SU-DHL-6 (cell line): ENCODE measurements at regions not wholly inside any gene's neighbourhood (a gene's known extent, or its start where the extent isn't known, plus 50 kb on each side); places are given as distances from the start of the nearest gene placed in this dataset.

Source experiments
- H2AFZ ChIP-seq: fragments of 200-600 bp; sonication (generic); 2 replicates; pipeline ENCODE4 v1.6.1; 2014; ENCODE audit warnings: low read depth, mild to moderate bottlenecking, moderate library complexity, mixed read lengths, antibody characterized with exemption, low read length; ENCODE audit not compliant: severe bottlenecking
- H3F3A ChIP-seq: fragments of 200-600 bp; shearing (Covaris generic); 2 replicates; pipeline ENCODE4 v1.6.0; 2016; ENCODE audit warnings: antibody characterized with exemption, mild to moderate bottlenecking; ENCODE audit not compliant: insufficient read depth
- H3K27ac ChIP-seq: fragments of 200-600 bp; sonication (generic); 2 replicates; pipeline ENCODE4 v1.5.1; 2016; ENCODE audit warnings: low read depth, mild to moderate bottlenecking, low read length, moderate library complexity, mixed read lengths
- H3K27me3 ChIP-seq: fragments of 200-600 bp; sonication (generic), shearing (Covaris generic); 2 replicates; pipeline ENCODE4 v1.6.0; 2014; ENCODE audit warnings: mild to moderate bottlenecking, low read length
- H3K36me3 ChIP-seq: fragments of 200-600 bp; sonication (generic); 2 replicates; pipeline ENCODE4 v1.6.1; 2014; ENCODE audit warnings: mild to moderate bottlenecking, low read length, mixed read lengths
- H3K4me2 ChIP-seq: fragments of 300-600, 200-600 bp; shearing (Covaris generic), sonication (generic); 2 replicates; pipeline ENCODE4 v1.6.0; 2014; ENCODE audit warnings: low read length, low read depth, mild to moderate bottlenecking; ENCODE audit not compliant: poor library complexity, severe bottlenecking
- H3K4me3 ChIP-seq: fragments of 200-600 bp; sonication (generic); 2 replicates; pipeline ENCODE4 v1.5.1; 2014; ENCODE audit warnings: antibody characterized with exemption, low read length, mild to moderate bottlenecking, mixed read lengths; ENCODE audit not compliant: insufficient read depth, poor library complexity, severe bottlenecking
- H3K79me2 ChIP-seq: fragments of 200-600 bp; sonication (generic); 2 replicates; pipeline ENCODE4 v1.6.1; 2014; ENCODE audit warnings: mild to moderate bottlenecking, low read length, moderate library complexity; ENCODE audit not compliant: insufficient read depth
- H3K9ac ChIP-seq: fragments of 200-600 bp; sonication (generic); 2 replicates; pipeline ENCODE4 v1.7.0; 2014; ENCODE audit warnings: mild to moderate bottlenecking, low read length
- H3K9me2 ChIP-seq: fragments of 200-600 bp; sonication (generic); replicated peaks from 2 replicates; pipeline ENCODE4 v1.6.1; 2014; ENCODE audit warnings: low read length; ENCODE audit not compliant: insufficient read depth
- H3K9me3 ChIP-seq: fragments of 200-600 bp; sonication (generic); 2 replicates; pipeline ENCODE4 v1.6.1; 2014; ENCODE audit warnings: low read length, mixed read lengths; ENCODE audit not compliant: insufficient read depth
- H4K20me1 ChIP-seq: fragments of 200-600 bp; sonication (generic); 2 replicates; pipeline ENCODE4 v1.6.1; 2014; ENCODE audit warnings: low read depth, mild to moderate bottlenecking, antibody characterized with exemption, low read length, moderate library complexity, mixed read lengths
- EZH2phosphoT487 ChIP-seq: fragments of 200-600 bp; sonication (generic), shearing (Covaris generic); conservative IDR thresholded peaks from 2 replicates; pipeline ENCODE4 v1.6.1; 2018; ENCODE audit warnings: mild to moderate bottlenecking, antibody characterized with exemption, low read length, moderate library complexity, mixed read lengths
- TF ChIP-seq, protein P1 (sequence below): fragments of 200-600 bp; sonication (generic); IDR thresholded peaks from one replicate; pipeline ENCODE4 v1.5.1; 2017; ENCODE audit warnings: antibody characterized with exemption, mild to moderate bottlenecking, low read length, moderate library complexity; ENCODE audit not compliant: insufficient read depth, poor library complexity, severe bottlenecking

DNA sequence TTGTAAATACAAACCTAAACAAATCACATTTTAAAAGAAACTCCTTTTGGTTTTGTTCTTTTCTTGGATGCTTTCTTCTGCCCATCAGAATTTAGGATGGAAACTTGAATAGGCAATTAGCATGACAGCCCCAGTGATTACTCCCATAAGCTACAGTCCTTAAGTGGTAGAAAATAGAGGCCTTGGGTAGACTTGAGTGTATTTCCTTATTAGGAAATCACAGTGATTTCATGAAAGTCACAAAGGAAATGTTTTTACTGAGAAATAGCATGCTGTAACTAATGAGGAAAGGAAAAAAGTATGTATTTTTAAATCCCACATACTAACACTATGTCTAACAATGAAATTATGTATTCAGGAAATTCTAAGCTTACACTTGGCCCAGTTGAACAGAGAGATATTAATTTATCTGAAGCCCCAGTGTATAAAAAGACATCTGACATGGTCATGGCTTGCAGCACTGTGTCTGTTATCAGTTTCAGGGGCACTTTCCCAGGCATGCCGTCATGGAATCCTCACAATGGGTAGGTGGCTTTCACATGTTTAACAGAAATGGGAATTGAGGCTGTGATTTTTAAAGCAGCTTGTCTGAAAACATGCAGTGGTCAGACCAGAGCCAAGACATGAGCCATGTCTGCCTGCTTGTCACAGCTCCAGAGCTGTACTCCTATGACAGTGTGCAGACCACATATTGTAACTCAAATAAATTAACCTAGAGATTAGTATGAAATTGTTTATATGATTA is 79.7 kb upstream of the TRIB2 start:
- TF ChIP-seq EZH2phosphoT487, result no peak
- TF ChIP-seq, protein P1, sequence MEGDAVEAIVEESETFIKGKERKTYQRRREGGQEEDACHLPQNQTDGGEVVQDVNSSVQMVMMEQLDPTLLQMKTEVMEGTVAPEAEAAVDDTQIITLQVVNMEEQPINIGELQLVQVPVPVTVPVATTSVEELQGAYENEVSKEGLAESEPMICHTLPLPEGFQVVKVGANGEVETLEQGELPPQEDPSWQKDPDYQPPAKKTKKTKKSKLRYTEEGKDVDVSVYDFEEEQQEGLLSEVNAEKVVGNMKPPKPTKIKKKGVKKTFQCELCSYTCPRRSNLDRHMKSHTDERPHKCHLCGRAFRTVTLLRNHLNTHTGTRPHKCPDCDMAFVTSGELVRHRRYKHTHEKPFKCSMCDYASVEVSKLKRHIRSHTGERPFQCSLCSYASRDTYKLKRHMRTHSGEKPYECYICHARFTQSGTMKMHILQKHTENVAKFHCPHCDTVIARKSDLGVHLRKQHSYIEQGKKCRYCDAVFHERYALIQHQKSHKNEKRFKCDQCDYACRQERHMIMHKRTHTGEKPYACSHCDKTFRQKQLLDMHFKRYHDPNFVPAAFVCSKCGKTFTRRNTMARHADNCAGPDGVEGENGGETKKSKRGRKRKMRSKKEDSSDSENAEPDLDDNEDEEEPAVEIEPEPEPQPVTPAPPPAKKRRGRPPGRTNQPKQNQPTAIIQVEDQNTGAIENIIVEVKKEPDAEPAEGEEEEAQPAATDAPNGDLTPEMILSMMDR, result no peak
- Histone ChIP-seq H3K36me3 (no peaks in the 10 kb centered on the region), H3K9me2 (no peaks in the 10 kb centered on the region), H2AFZ (no peak overlapping the region), H3K4me2 (no peak overlapping the region), H3K9me3 (no peaks in the 10 kb centered on the region), H4K20me1 (no peaks in the 10 kb centered on the region), H3K27ac (no peak overlapping the region), H3K9ac (no peak overlapping the region), H3K4me3 (no peak overlapping the region), H3K27me3 (no peaks in the 10 kb centered on the region), H3F3A (no peaks in the 10 kb centered on the region), H3K79me2 (no peaks in the 10 kb centered on the region)

DNA sequence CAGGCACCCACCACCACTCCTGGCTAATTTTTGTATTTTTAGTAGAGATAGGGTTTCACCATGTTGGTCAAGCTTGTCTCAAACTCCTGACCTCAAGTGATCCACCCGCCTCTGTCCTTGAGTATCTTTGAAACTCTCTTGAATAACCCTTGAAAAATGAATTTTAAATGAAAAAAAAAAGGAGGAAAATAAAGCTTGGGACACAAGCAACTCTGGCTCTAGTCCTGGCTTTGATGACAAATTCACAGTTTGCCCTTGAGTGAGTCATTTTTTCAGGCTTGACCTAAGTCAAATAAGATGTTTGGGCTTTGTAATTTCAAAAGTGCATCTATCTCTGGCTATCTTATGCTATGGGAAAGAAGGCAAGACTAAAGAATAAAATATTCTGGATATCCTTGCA is 79.0 kb upstream of the TRIB2 start:
- Histone ChIP-seq H3F3A (no peaks in the 10 kb centered on the region), H3K9me2 (no peaks in the 10 kb centered on the region), H3K27me3 (no peaks in the 10 kb centered on the region), H2AFZ (no peak overlapping the region), H4K20me1 (no peaks in the 10 kb centered on the region), H3K79me2 (no peaks in the 10 kb centered on the region), H3K9ac (no peak overlapping the region), H3K4me3 (no peak overlapping the region), H3K4me2 (no peak overlapping the region), H3K9me3 (no peaks in the 10 kb centered on the region), H3K36me3 (no peaks in the 10 kb centered on the region), H3K27ac (no peak overlapping the region)
- no peak for TF ChIP-seq EZH2phosphoT487
- TF ChIP-seq, protein P1, result no peak

DNA sequence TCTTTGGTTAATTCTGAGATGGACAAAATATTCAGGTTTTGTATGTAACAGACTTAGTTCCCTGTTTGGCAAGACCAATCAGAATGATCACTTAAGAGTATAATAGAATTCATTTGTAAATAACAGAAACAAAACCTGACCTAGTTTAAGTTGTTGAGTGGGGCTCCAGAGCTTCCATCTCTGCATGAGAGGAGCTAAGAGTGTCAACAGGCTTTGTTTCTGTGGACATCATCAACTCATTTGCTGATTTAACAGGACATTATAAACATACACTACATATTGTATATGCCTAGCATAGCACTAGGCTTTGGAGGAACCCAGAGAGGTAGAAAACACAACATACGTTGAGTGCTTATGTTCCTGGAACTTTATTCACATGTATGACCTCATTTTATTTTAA is 75.3 kb upstream of the TRIB2 start:
- H3K27ac ChIP-seq, result no peak overlapping the region
- H3K9me2 ChIP-seq, result no peaks in the 10 kb centered on the region
- H3K79me2 ChIP-seq, result no peaks in the 10 kb centered on the region
- no peak overlapping the region for H3K9ac ChIP-seq
- no peak overlapping the region for H3K4me3 ChIP-seq
- no peaks in the 10 kb centered on the region for H3F3A ChIP-seq
- no peak overlapping the region for H3K4me2 ChIP-seq
- peaks cover 4% of the 10 kb centered on the region; the same call in 1 of the 2 replicates for H3K9me3 ChIP-seq
- no peaks in the 10 kb centered on the region for H4K20me1 ChIP-seq
- TF ChIP-seq EZH2phosphoT487, result no peak
- TF ChIP-seq, protein P1, result no peak
- no peaks in the 10 kb centered on the region for H3K36me3 ChIP-seq
- H2AFZ ChIP-seq, result no peak overlapping the region
- no peaks in the 10 kb centered on the region for H3K27me3 ChIP-seq
